GM12874 (cell line): ENCODE measurements at regions not wholly inside any gene's neighbourhood (a gene's known extent, or its start where the extent isn't known, plus 50 kb on each side); places are given as distances from the start of the nearest gene placed in this dataset.

Experiments
- TF ChIP-seq, protein P1 (sequence below): IDR thresholded peaks from 2 replicates; pipeline ENCODE4 v1.5.1; 2011; ENCODE audit warnings: low read depth, mild to moderate bottlenecking, control low read depth, low read length, moderate library complexity; ENCODE audit not compliant: insufficient read depth

- TF ChIP-seq, protein P1, sequence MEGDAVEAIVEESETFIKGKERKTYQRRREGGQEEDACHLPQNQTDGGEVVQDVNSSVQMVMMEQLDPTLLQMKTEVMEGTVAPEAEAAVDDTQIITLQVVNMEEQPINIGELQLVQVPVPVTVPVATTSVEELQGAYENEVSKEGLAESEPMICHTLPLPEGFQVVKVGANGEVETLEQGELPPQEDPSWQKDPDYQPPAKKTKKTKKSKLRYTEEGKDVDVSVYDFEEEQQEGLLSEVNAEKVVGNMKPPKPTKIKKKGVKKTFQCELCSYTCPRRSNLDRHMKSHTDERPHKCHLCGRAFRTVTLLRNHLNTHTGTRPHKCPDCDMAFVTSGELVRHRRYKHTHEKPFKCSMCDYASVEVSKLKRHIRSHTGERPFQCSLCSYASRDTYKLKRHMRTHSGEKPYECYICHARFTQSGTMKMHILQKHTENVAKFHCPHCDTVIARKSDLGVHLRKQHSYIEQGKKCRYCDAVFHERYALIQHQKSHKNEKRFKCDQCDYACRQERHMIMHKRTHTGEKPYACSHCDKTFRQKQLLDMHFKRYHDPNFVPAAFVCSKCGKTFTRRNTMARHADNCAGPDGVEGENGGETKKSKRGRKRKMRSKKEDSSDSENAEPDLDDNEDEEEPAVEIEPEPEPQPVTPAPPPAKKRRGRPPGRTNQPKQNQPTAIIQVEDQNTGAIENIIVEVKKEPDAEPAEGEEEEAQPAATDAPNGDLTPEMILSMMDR = no peak
Observed at GRCh38 chr6:4426968-4427367, 291.6 kb upstream of the ECI2 start.

DNA sequence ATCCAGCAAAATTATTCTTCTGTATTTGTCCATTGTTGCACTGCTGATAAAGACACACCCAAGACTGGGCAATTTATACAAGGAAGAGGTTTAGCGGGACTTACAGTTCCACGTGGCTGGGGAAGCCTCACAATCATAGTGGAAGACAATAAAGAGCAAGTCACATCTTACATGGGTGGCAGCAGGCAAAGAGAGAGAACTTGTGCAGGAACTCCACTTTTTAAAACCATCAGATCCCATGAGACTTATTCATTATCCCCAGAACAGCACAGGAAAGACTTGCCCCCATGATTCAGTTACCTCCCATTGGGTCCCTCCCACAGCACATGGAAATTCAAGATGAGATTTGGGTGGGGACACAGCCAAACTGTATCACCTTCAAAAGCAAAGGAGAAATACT lies 286.5 kb upstream of the ECI2 start:
- TF ChIP-seq, protein P1 = no peak

- TF ChIP-seq, protein P1 = no peak
Observed at GRCh38 chr6:4420160-4420865, 284.9 kb upstream of the ECI2 start.

- TF ChIP-seq, protein P1 = no peak
Observed at GRCh38 chr6:4415549-4415948, 280.2 kb upstream of the ECI2 start.

- TF ChIP-seq, protein P1 = no peak
Observed at GRCh38 chr6:4413073-4413472, 277.7 kb upstream of the ECI2 start.

- TF ChIP-seq, protein P1 = no peak
Observed at GRCh38 chr6:4412488-4412887, 277.1 kb upstream of the ECI2 start.

GRCh38 chr6:4412077-4412476 lies 276.7 kb upstream of the ECI2 start:
- TF ChIP-seq, protein P1 = no peak
